ENCODE measurements at regions not wholly inside any gene's neighbourhood (a gene's known extent, or its start where the extent isn't known, plus 50 kb on each side); places are given as distances from the start of the nearest gene placed in this dataset.

- H3K27ac Mint-ChIP-seq, result no peak overlapping the region
These were observed 107.0 kb downstream of the CPZ start for GRCh38 chr4:8699479-8700145.

GRCh38 chr4:8699063-8699385 is 106.5 kb downstream of the CPZ start:
- no peak overlapping the region for H3K27ac Mint-ChIP-seq
- no peak overlapping the region for H3K4me3 Mint-ChIP-seq
- peaks cover 8% of the 10 kb centered on the region for H3K9me3 Mint-ChIP-seq
- no peaks in the 10 kb centered on the region for H3K27me3 Mint-ChIP-seq
- peak; percentile 1 for DNase-seq
- CTCF ChIA-PET, result no interaction called here
- no peaks in the 10 kb centered on the region for H3K36me3 Mint-ChIP-seq
- H3K4me1 Mint-ChIP-seq, result no peaks in the 10 kb centered on the region

More at GRCh38 chr4:8699479-8700145, 107.0 kb downstream of the CPZ start:
- Mint-ChIP-seq H3K27me3 (no peaks in the 10 kb centered on the region), H3K4me3 (no peak overlapping the region), H3K9me3 (peaks cover 7% of the 10 kb centered on the region), H3K36me3 (no peaks in the 10 kb centered on the region), H3K4me1 (no peaks in the 10 kb centered on the region)
- CTCF ChIA-PET, result no interaction called here
- peak; percentile 9 for DNase-seq

GRCh38 chr4:8698341-8699062 is 105.9 kb downstream of the CPZ start:
- H3K4me1 Mint-ChIP-seq, result no peaks in the 10 kb centered on the region
- H3K27ac Mint-ChIP-seq, result no peak overlapping the region
- H3K36me3 Mint-ChIP-seq, result no peaks in the 10 kb centered on the region
- no peaks in the 10 kb centered on the region for H3K27me3 Mint-ChIP-seq
- no peak for DNase-seq
- CTCF ChIA-PET, result no interaction called here
- peaks cover 10% of the 10 kb centered on the region for H3K9me3 Mint-ChIP-seq
- no peak overlapping the region for H3K4me3 Mint-ChIP-seq

- H3K9me3 Mint-ChIP-seq, result peaks cover 10% of the 10 kb centered on the region
- no peaks in the 10 kb centered on the region for H3K4me1 Mint-ChIP-seq
- H3K27me3 Mint-ChIP-seq, result no peaks in the 10 kb centered on the region
- no peak overlapping the region for H3K27ac Mint-ChIP-seq
- no peak overlapping the region for H3K4me3 Mint-ChIP-seq
- no peak for DNase-seq
- H3K36me3 Mint-ChIP-seq, result no peaks in the 10 kb centered on the region
- CTCF ChIA-PET, result no interaction called here
These were observed 105.3 kb downstream of the CPZ start for GRCh38 chr4:8697826-8698225.

GRCh38 chr4:8696369-8697127 is 104.0 kb downstream of the CPZ start:
- Mint-ChIP-seq H3K27me3 (no peaks in the 10 kb centered on the region), H3K9me3 (peaks cover 10% of the 10 kb centered on the region), H3K27ac (no peak overlapping the region), H3K4me1 (no peaks in the 10 kb centered on the region), H3K36me3 (no peaks in the 10 kb centered on the region), H3K4me3 (no peak overlapping the region)
- peak; percentile 12 for DNase-seq
- CTCF ChIA-PET, result no interaction called here

GRCh38 chr4:8695237-8696219 is 103.0 kb downstream of the CPZ start:
- H3K27ac Mint-ChIP-seq, result no peak overlapping the region
- DNase-seq, result peak; percentile 5
- no peak overlapping the region for H3K4me3 Mint-ChIP-seq
- no peaks in the 10 kb centered on the region for H3K4me1 Mint-ChIP-seq
- no peaks in the 10 kb centered on the region for H3K36me3 Mint-ChIP-seq
- H3K27me3 Mint-ChIP-seq, result no peaks in the 10 kb centered on the region
- CTCF ChIA-PET, result no interaction called here
- H3K9me3 Mint-ChIP-seq, result peaks cover 8% of the 10 kb centered on the region

GRCh38 chr4:8694651-8695151 is 102.1 kb downstream of the CPZ start:
- Mint-ChIP-seq H3K36me3 (no peaks in the 10 kb centered on the region), H3K4me1 (no peaks in the 10 kb centered on the region), H3K27me3 (no peaks in the 10 kb centered on the region), H3K27ac (no peak overlapping the region), H3K9me3 (peaks cover 8% of the 10 kb centered on the region), H3K4me3 (no peak overlapping the region)
- CTCF ChIA-PET, result no interaction called here
- no peak for DNase-seq

- peaks cover 8% of the 10 kb centered on the region for H3K9me3 Mint-ChIP-seq
- CTCF ChIA-PET, result no interaction called here
- peak; percentile 18 for DNase-seq
- H3K4me1 Mint-ChIP-seq, result no peaks in the 10 kb centered on the region
- no peaks in the 10 kb centered on the region for H3K36me3 Mint-ChIP-seq
- H3K4me3 Mint-ChIP-seq, result no peak overlapping the region
- no peak overlapping the region for H3K27ac Mint-ChIP-seq
- no peaks in the 10 kb centered on the region for H3K27me3 Mint-ChIP-seq
These were observed 101.7 kb downstream of the CPZ start for GRCh38 chr4:8694226-8694625.

GRCh38 chr4:8691151-8691775 is 98.7 kb downstream of the CPZ start:
- no peak overlapping the region for H3K27ac Mint-ChIP-seq
- no peak overlapping the region for H3K4me3 Mint-ChIP-seq
- peaks cover 11% of the 10 kb centered on the region for H3K27me3 Mint-ChIP-seq
- no peaks in the 10 kb centered on the region for H3K4me1 Mint-ChIP-seq
- DNase-seq, result no peak
- peaks cover 3% of the 10 kb centered on the region for H3K9me3 Mint-ChIP-seq
- H3K36me3 Mint-ChIP-seq, result no peaks in the 10 kb centered on the region
- CTCF ChIA-PET, result no interaction called here

- Mint-ChIP-seq H3K4me3 (no peak overlapping the region), H3K27me3 (peaks cover 11% of the 10 kb centered on the region), H3K36me3 (no peaks in the 10 kb centered on the region), H3K4me1 (no peaks in the 10 kb centered on the region), H3K27ac (no peak overlapping the region), H3K9me3 (peaks cover 3% of the 10 kb centered on the region)
- no peak for DNase-seq
- CTCF ChIA-PET, result no interaction called here
These were observed 97.9 kb downstream of the CPZ start for GRCh38 chr4:8690216-8691150.

- H3K4me1 Mint-ChIP-seq, result no peaks in the 10 kb centered on the region
- no peak overlapping the region for H3K4me3 Mint-ChIP-seq
These were observed 97.2 kb downstream of the CPZ start for GRCh38 chr4:8689741-8690140.

GRCh38 chr4:8688908-8689445 is 96.4 kb downstream of the CPZ start:
- Mint-ChIP-seq H3K27ac (no peak overlapping the region), H3K4me1 (no peaks in the 10 kb centered on the region), H3K9me3 (peaks cover 2% of the 10 kb centered on the region), H3K36me3 (no peaks in the 10 kb centered on the region), H3K4me3 (no peak overlapping the region), H3K27me3 (peaks cover 11% of the 10 kb centered on the region)
- DNase-seq, result no peak
- CTCF ChIA-PET, result interaction anchor here (1.2 kb wide), 1 partner anchor 229 kb away, joined by 3 read pairs; no protein-coding TSS in a partner anchor

More at GRCh38 chr4:8689741-8690140, 97.2 kb downstream of the CPZ start:
- H3K27me3 Mint-ChIP-seq, result peaks cover 11% of the 10 kb centered on the region
- CTCF ChIA-PET, result interaction anchor here (1.2 kb wide), 1 partner anchor 228 kb away, joined by 3 read pairs; no protein-coding TSS in a partner anchor
- H3K36me3 Mint-ChIP-seq, result no peaks in the 10 kb centered on the region
- DNase-seq, result no peak
- peaks cover 3% of the 10 kb centered on the region for H3K9me3 Mint-ChIP-seq
- no peak overlapping the region for H3K27ac Mint-ChIP-seq

Data from activated naive CD4-positive, alpha-beta T cell treated with anti-CD3 and anti-CD28 coated beads, Interleukin-2, amount 10 ng/mL, durations not matched to agents 7 days and 5 days (primary cell).